ENCODE measurements at regions not wholly inside any gene's neighbourhood (a gene's known extent, or its start where the extent isn't known, plus 50 kb on each side); places are given as distances from the start of the nearest gene placed in this dataset.

DNA sequence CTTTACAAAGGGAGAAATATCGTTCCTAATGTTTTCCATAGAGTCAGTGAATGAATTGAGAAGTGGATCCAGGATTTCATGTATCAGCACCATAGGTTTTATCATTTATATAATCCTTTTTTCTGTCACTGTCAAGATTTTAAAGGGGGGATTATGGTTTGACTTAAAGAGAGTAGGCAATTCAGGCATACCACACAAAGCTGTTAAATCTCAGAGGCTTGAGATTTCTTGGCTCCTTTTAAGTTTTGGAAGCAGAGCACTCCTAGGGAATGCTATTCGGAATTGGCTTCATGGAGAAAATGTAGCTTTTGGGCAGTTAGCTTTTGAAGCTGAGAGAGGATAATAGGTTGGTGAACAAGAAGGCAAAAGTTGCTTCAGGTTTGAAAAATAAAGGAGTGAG lies 274.7 kb downstream of the SOX4 start:
- H2BK5ac ChIP-seq (ENCODE audit: low read depth, low read length, poor library complexity, severe bottlenecking), result no peak overlapping the region
- H3K23ac ChIP-seq (ENCODE audit: low read length in 2 of 2), result no peak overlapping the region
- H2AK5ac ChIP-seq (ENCODE audit: low read length, severe bottlenecking), result no peak overlapping the region
- H3K27ac ChIP-seq (ENCODE audit: low read length, poor library complexity, severe bottlenecking), result no peak overlapping the region
- H3K27me3 ChIP-seq (ENCODE audit: control insufficient read depth in 1 of 2, insufficient read depth in 1 of 2, low read length in 2 of 2), result no peaks in the 10 kb centered on the region
- 100% methylated on average over 1 of the region's 2 CpGs for WGBS
- H3K4me1 ChIP-seq (ENCODE audit: control insufficient read depth, insufficient read depth, low read depth, low read length), result no peaks in the 10 kb centered on the region
- no peak overlapping the region for H3K14ac ChIP-seq (ENCODE audit: low read length in 2 of 2)
- H2BK12ac ChIP-seq (ENCODE audit: low read length in 2 of 2), result no peak overlapping the region
- no peaks in the 10 kb centered on the region for H3K36me3 ChIP-seq (ENCODE audit: control insufficient read depth in 1 of 2, insufficient read depth in 2 of 2, low read depth in 1 of 2, low read length in 2 of 2)
- no peak for DNase-seq
- no peaks in the 10 kb centered on the region for H3K9me3 ChIP-seq (ENCODE audit: control insufficient read depth, low read length)
- H3K4me2 ChIP-seq (ENCODE audit: low read length, poor library complexity, severe bottlenecking), result no peak overlapping the region
- H2AFZ ChIP-seq (ENCODE audit: low read depth, low read length), result no peak overlapping the region
- no peak overlapping the region for H3K4ac ChIP-seq (ENCODE audit: low read depth in 1 of 2, low read length in 2 of 2)
- H2BK15ac ChIP-seq (ENCODE audit: low read depth, poor library complexity, severe bottlenecking), result no peak overlapping the region
- no peak overlapping the region for H4K8ac ChIP-seq (ENCODE audit: low read length)
- no peak overlapping the region for H3K9ac ChIP-seq (ENCODE audit: low read length)
- H3K4me3 ChIP-seq (ENCODE audit: insufficient read depth in 1 of 2, low read depth in 1 of 2, low read length in 2 of 2), result no peak overlapping the region
- H4K91ac ChIP-seq (ENCODE audit: low read length), result no peak overlapping the region
- H2BK120ac ChIP-seq (ENCODE audit: low read depth, low read length), result no peak overlapping the region
- H3K18ac ChIP-seq (ENCODE audit: low read depth in 1 of 2, low read length in 2 of 2), result no peak overlapping the region
- no peaks in the 10 kb centered on the region for H3K79me1 ChIP-seq (replicated peaks; ENCODE audit: low read length, poor library complexity, severe bottlenecking)

DNA sequence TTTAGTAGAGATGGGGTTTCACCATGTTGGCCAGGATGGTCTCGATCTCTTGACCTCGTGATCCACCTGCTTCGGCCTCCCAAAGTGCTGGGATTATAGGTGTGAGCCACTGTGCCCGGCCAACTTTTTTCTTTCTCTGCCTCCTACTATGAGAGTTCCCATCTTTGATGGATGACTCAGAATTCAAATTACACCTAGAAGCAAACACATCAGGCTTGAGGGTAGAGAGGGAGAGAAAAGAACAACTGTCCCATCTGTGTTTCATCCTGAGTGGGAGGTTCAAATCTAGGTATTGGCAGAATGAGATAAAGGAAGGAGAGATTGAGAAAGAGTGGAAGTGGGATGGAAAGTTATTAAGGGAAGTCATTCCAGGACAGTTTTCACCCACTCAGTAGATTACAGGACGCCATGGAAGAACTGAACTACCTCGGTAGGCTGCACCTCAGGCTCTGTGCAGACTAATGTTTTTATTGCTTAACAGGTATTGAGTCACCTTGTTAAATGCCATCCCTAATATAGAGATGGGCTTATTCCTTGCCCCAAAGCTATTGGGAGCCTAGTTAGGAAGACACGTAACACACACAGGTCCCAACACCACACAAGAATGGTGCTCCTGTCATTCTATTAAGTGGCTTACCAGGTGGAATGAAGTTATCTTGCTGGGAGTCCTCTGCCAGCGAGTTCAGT lies 275.7 kb downstream of the SOX4 start:
- Histone ChIP-seq H3K9ac (ENCODE audit: low read length) (no peak overlapping the region), H3K4me3 (ENCODE audit: insufficient read depth in 1 of 2, low read depth in 1 of 2, low read length in 2 of 2) (no peak overlapping the region), H3K4me1 (ENCODE audit: control insufficient read depth, insufficient read depth, low read depth, low read length) (no peaks in the 10 kb centered on the region), H2BK5ac (ENCODE audit: low read depth, low read length, poor library complexity, severe bottlenecking) (no peak overlapping the region), H3K36me3 (ENCODE audit: control insufficient read depth in 1 of 2, insufficient read depth in 2 of 2, low read depth in 1 of 2, low read length in 2 of 2) (no peaks in the 10 kb centered on the region), H2AFZ (ENCODE audit: low read depth, low read length) (no peak overlapping the region), H2AK5ac (ENCODE audit: low read length, severe bottlenecking) (no peak overlapping the region), H4K8ac (ENCODE audit: low read length) (no peak overlapping the region), H4K91ac (ENCODE audit: low read length) (no peak overlapping the region), H3K27me3 (ENCODE audit: control insufficient read depth in 1 of 2, insufficient read depth in 1 of 2, low read length in 2 of 2) (no peaks in the 10 kb centered on the region), H3K18ac (ENCODE audit: low read depth in 1 of 2, low read length in 2 of 2) (no peak overlapping the region), H2BK12ac (ENCODE audit: low read length in 2 of 2) (no peak overlapping the region), H3K4me2 (ENCODE audit: low read length, poor library complexity, severe bottlenecking) (no peak overlapping the region), H3K23ac (ENCODE audit: low read length in 2 of 2) (no peak overlapping the region), H2BK120ac (ENCODE audit: low read depth, low read length) (no peak overlapping the region), H3K14ac (ENCODE audit: low read length in 2 of 2) (no peak overlapping the region), H3K79me1 (replicated peaks; ENCODE audit: low read length, poor library complexity, severe bottlenecking) (no peaks in the 10 kb centered on the region), H3K9me3 (ENCODE audit: control insufficient read depth, low read length) (no peaks in the 10 kb centered on the region), H3K4ac (ENCODE audit: low read depth in 1 of 2, low read length in 2 of 2) (no peak overlapping the region), H3K27ac (ENCODE audit: low read length, poor library complexity, severe bottlenecking) (no peak overlapping the region), H2BK15ac (ENCODE audit: low read depth, poor library complexity, severe bottlenecking) (no peak overlapping the region)
- WGBS, result 94% methylated on average over 3 of the region's 8 CpGs
- no peak for DNase-seq

DNA sequence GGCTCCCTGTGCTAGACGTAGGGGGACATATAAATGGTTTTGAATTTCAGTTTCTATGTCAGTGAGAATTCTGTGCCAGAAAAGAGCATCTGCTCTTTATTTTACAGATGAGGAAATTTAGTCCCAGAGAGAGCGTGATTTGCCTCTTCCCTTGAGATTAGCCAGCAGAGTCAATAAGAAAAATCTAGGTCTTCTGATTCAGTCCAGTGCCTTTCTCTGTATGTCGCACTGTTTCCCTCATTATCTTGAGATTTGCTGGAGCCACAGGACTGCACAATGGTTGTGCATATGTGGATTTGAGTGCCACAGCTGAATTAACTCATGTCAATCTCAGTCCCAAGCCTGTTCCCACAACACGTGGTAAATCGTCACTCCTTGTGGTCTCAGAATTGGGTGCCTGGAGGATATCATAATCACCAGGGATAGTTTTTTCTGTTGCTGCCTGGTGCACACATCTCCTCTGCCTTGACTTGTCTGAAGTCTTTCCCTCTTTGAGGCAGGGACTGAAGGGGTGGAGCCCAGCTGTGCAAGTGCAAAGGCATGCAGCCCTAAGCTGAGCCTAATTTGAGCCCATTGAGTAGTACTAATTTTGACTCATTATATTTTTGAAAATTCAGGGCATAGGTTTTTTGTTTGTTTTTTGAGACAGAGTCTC lies 276.7 kb downstream of the SOX4 start:
- H2BK120ac ChIP-seq (ENCODE audit: low read depth, low read length), result no peak overlapping the region
- H3K27ac ChIP-seq (ENCODE audit: low read length, poor library complexity, severe bottlenecking), result no peak overlapping the region
- DNase-seq, result no peak
- no peak overlapping the region for H4K8ac ChIP-seq (ENCODE audit: low read length)
- 82% methylated on average over 5 of the region's 5 CpGs for WGBS
- no peak overlapping the region for H3K23ac ChIP-seq (ENCODE audit: low read length in 2 of 2)
- no peak overlapping the region for H2BK15ac ChIP-seq (ENCODE audit: low read depth, poor library complexity, severe bottlenecking)
- H2AFZ ChIP-seq (ENCODE audit: low read depth, low read length), result no peak overlapping the region
- H3K4me2 ChIP-seq (ENCODE audit: low read length, poor library complexity, severe bottlenecking), result no peak overlapping the region
- H3K27me3 ChIP-seq (ENCODE audit: control insufficient read depth in 1 of 2, insufficient read depth in 1 of 2, low read length in 2 of 2), result no peaks in the 10 kb centered on the region
- no peak overlapping the region for H2AK5ac ChIP-seq (ENCODE audit: low read length, severe bottlenecking)
- H4K91ac ChIP-seq (ENCODE audit: low read length), result no peak overlapping the region
- H3K79me1 ChIP-seq (replicated peaks; ENCODE audit: low read length, poor library complexity, severe bottlenecking), result no peaks in the 10 kb centered on the region
- H3K4me3 ChIP-seq (ENCODE audit: insufficient read depth in 1 of 2, low read depth in 1 of 2, low read length in 2 of 2), result peak overlapping the region in 1 of 2 experiments; percentile 5
- no peaks in the 10 kb centered on the region for H3K4me1 ChIP-seq (ENCODE audit: control insufficient read depth, insufficient read depth, low read depth, low read length)
- H3K9ac ChIP-seq (ENCODE audit: low read length), result no peak overlapping the region
- H3K36me3 ChIP-seq (ENCODE audit: control insufficient read depth in 1 of 2, insufficient read depth in 2 of 2, low read depth in 1 of 2, low read length in 2 of 2), result no peaks in the 10 kb centered on the region
- H2BK12ac ChIP-seq (ENCODE audit: low read length in 2 of 2), result no peak overlapping the region
- no peaks in the 10 kb centered on the region for H3K9me3 ChIP-seq (ENCODE audit: control insufficient read depth, low read length)
- no peak overlapping the region for H2BK5ac ChIP-seq (ENCODE audit: low read depth, low read length, poor library complexity, severe bottlenecking)
- no peak overlapping the region for H3K14ac ChIP-seq (ENCODE audit: low read length in 2 of 2)
- no peak overlapping the region for H3K4ac ChIP-seq (ENCODE audit: low read depth in 1 of 2, low read length in 2 of 2)
- H3K18ac ChIP-seq (ENCODE audit: low read depth in 1 of 2, low read length in 2 of 2), result no peak overlapping the region

DNA sequence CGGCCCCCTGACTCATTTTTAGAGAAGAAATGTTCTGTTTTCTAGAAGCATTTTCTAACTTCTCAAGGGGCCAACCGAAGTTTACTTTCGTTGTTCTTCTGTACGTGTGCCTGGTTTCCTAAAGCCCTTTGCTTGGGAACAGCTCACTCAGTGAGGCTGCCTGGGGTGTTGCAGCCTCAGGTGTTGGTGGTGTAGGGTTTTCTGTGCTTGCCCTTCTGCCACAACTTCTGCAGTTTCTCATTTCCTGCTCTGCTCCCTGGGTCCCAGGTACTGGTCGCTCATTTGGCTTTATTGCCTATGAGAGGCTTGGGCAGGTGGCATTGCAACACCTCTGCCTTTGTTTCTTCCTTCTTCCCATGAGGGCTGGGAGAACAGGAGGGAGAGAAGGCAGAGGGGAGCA lies 278.3 kb downstream of the SOX4 start:
- no peak overlapping the region for H2BK15ac ChIP-seq (ENCODE audit: low read depth, poor library complexity, severe bottlenecking)
- H2AFZ ChIP-seq (ENCODE audit: low read depth, low read length), result no peak overlapping the region
- H2BK5ac ChIP-seq (ENCODE audit: low read depth, low read length, poor library complexity, severe bottlenecking), result no peak overlapping the region
- H3K4me2 ChIP-seq (ENCODE audit: low read length, poor library complexity, severe bottlenecking), result no peak overlapping the region
- no peak overlapping the region for H3K4me3 ChIP-seq (ENCODE audit: insufficient read depth in 1 of 2, low read depth in 1 of 2, low read length in 2 of 2)
- DNase-seq, result no peak
- no peak overlapping the region for H3K9ac ChIP-seq (ENCODE audit: low read length)
- no peak overlapping the region for H3K4ac ChIP-seq (ENCODE audit: low read depth in 1 of 2, low read length in 2 of 2)
- no peak overlapping the region for H2BK120ac ChIP-seq (ENCODE audit: low read depth, low read length)
- H4K91ac ChIP-seq (ENCODE audit: low read length), result no peak overlapping the region
- no peaks in the 10 kb centered on the region for H3K4me1 ChIP-seq (ENCODE audit: control insufficient read depth, insufficient read depth, low read depth, low read length)
- no peaks in the 10 kb centered on the region for H3K79me1 ChIP-seq (replicated peaks; ENCODE audit: low read length, poor library complexity, severe bottlenecking)
- H3K14ac ChIP-seq (ENCODE audit: low read length in 2 of 2), result no peak overlapping the region
- H3K36me3 ChIP-seq (ENCODE audit: control insufficient read depth in 1 of 2, insufficient read depth in 2 of 2, low read depth in 1 of 2, low read length in 2 of 2), result no peaks in the 10 kb centered on the region
- WGBS, result 89% methylated on average over 5 of the region's 5 CpGs
- no peaks in the 10 kb centered on the region for H3K9me3 ChIP-seq (ENCODE audit: control insufficient read depth, low read length)
- no peak overlapping the region for H3K23ac ChIP-seq (ENCODE audit: low read length in 2 of 2)
- no peak overlapping the region for H2AK5ac ChIP-seq (ENCODE audit: low read length, severe bottlenecking)
- no peaks in the 10 kb centered on the region for H3K27me3 ChIP-seq (ENCODE audit: control insufficient read depth in 1 of 2, insufficient read depth in 1 of 2, low read length in 2 of 2)
- H2BK12ac ChIP-seq (ENCODE audit: low read length in 2 of 2), result no peak overlapping the region
- no peak overlapping the region for H3K27ac ChIP-seq (ENCODE audit: low read length, poor library complexity, severe bottlenecking)
- no peak overlapping the region for H3K18ac ChIP-seq (ENCODE audit: low read depth in 1 of 2, low read length in 2 of 2)
- no peak overlapping the region for H4K8ac ChIP-seq (ENCODE audit: low read length)

Data from mesenchymal stem cell (in vitro differentiated cells and primary cell).